Right atrium auricular region (tissue), 2 donors: ENCODE measurements at regions not wholly inside any gene's neighbourhood (a gene's known extent, or its start where the extent isn't known, plus 50 kb on each side); places are given as distances from the start of the nearest gene placed in this dataset.

Source experiments
- DNase-seq: peaks from one replicate; pipeline ENCODE4 v3.0.0-alpha.2; 2019; ENCODE audit warnings: low spot score
- H3K27ac ChIP-seq, 2 donors: fragments of 200-600 bp; sonication (generic); 1 replicate in 1 of 2; 2 replicates in 1 of 2; pipeline ENCODE4 v1.5.1; 2016 to 2019
- H3K27me3 ChIP-seq, 2 donors: fragments of 200-600 bp; sonication (generic); one replicate each; pipeline versions ENCODE4 v1.5.1 to v1.6.0; 2017 to 2019
- H3K36me3 ChIP-seq: fragments of 200-600 bp; sonication (generic); one replicate; pipeline ENCODE4 v1.5.1; 2016
- H3K4me1 ChIP-seq, 2 donors: fragments of 200-600 bp; sonication (generic); one replicate each; pipeline versions ENCODE4 v1.5.1 to v1.6.0; 2017 to 2019
- H3K4me3 ChIP-seq, 2 donors: fragments of 200-600 bp; sonication (generic); 1 replicate in 1 of 2; 2 replicates in 1 of 2; pipeline ENCODE4 v1.5.1; 2017 to 2019; ENCODE audit warnings: mild to moderate bottlenecking in 1 of 2, moderate library complexity in 1 of 2
- H3K9me3 ChIP-seq, 2 donors: fragments of 200-600 bp; sonication (generic); one replicate each; pipeline ENCODE4 v1.5.1; 2019
- TF ChIP-seq, protein P1 (sequence below), 2 donors: fragments of 200-600 bp; sonication (generic); IDR thresholded peaks; one replicate each; pipeline ENCODE4 v1.5.1; 2019; ENCODE audit warnings: antibody characterized with exemption in 2 of 2

DNA sequence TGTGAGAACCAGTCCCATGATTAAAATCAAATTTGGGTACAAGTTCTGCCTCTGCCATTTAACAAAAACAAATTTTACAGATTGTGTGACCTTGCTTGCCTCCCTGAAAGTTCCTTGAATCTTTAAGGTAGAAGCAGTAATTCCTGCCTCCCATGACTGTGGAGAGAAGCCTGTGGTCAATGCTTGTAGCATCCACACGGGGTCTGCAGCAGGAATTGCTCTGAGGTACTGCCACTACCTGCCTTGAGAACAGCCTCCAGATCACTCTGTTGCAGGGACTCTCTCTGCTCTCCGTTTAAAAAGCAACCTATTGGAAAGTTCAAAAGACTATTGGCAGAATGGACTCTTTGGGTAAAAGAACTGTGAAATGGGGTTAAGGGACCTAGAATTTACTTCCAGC lies 75.9 kb downstream of the SST start:
- no peak for DNase-seq
- Histone ChIP-seq H3K4me1 (no peaks in the 10 kb centered on the region), H3K9me3 (no peaks in the 10 kb centered on the region), H3K36me3 (no peaks in the 10 kb centered on the region), H3K27ac (no peak overlapping the region), H3K4me3 (no peak overlapping the region), H3K27me3 (no peaks in the 10 kb centered on the region)
- TF ChIP-seq, protein P1, sequence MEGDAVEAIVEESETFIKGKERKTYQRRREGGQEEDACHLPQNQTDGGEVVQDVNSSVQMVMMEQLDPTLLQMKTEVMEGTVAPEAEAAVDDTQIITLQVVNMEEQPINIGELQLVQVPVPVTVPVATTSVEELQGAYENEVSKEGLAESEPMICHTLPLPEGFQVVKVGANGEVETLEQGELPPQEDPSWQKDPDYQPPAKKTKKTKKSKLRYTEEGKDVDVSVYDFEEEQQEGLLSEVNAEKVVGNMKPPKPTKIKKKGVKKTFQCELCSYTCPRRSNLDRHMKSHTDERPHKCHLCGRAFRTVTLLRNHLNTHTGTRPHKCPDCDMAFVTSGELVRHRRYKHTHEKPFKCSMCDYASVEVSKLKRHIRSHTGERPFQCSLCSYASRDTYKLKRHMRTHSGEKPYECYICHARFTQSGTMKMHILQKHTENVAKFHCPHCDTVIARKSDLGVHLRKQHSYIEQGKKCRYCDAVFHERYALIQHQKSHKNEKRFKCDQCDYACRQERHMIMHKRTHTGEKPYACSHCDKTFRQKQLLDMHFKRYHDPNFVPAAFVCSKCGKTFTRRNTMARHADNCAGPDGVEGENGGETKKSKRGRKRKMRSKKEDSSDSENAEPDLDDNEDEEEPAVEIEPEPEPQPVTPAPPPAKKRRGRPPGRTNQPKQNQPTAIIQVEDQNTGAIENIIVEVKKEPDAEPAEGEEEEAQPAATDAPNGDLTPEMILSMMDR (IDR thresholded peaks at IDR 0.05), result no peak

DNA sequence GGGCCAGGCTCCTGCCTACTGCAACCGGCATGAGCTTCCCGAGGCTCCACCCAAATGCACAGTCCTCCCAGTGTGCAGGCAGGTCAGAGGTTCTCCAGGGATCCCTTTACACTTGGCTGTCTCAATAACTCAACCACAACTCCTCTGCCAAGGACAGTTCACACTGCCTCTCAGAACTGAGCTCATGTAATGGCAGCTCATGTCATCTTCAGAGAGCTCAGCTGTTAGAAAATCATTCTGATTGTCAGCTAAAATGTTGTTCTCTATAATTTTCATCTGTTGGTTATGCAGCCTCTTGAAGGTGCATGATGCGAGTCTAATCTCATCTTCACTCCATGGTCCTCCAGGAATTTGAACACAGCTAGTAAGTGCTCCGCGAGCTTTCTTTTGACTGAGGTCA lies 76.7 kb downstream of the SST start:
- no peaks in the 10 kb centered on the region for H3K36me3 ChIP-seq
- no peaks in the 10 kb centered on the region for H3K4me1 ChIP-seq
- H3K4me3 ChIP-seq, result no peak overlapping the region
- H3K9me3 ChIP-seq, result no peaks in the 10 kb centered on the region
- H3K27me3 ChIP-seq, result no peaks in the 10 kb centered on the region
- no peak overlapping the region for H3K27ac ChIP-seq
- TF ChIP-seq, protein P1 (IDR thresholded peaks at IDR 0.05), result no peak
- DNase-seq, result no peak

DNA sequence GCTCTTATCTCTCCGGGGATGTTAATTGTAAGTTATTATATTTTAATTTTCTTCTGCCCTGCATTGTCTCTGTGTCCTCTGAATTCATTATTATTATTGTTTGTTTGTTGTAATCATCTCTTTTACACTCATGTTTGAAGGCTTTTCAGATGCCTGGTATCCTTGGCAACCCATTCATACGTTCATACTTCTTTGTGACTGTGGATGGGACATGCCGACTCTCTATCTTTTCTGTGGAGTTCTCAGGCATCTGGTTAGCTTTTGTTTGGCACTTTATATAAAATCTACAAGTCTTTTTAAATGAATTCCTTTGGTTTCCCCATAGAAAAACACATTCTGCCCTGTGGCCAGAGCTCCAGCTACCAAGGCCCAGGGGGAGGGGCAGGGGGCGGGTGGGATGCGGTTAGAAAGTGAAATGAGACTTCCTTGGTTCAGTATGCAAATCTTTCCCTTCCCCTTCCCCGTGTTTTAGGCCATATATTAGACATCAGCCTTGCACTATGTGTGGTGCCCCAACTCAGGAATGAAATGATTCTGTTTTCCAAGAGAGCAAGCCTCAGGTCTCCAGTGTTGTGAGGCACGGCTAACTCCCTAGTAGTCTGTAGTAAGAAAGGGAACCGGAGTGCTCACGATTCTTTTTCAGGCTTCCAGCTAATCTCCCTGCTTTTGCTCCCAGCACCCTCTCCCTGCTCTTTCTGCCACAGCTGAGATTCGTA lies 79.2 kb downstream of the SST start:
- DNase-seq, result no peak
- TF ChIP-seq, protein P1 (IDR thresholded peaks at IDR 0.05), result no peak
- H3K4me1 ChIP-seq, result no peaks in the 10 kb centered on the region
- H3K36me3 ChIP-seq, result no peaks in the 10 kb centered on the region
- no peaks in the 10 kb centered on the region for H3K27me3 ChIP-seq
- H3K4me3 ChIP-seq, result no peak overlapping the region
- no peaks in the 10 kb centered on the region for H3K9me3 ChIP-seq
- H3K27ac ChIP-seq, result no peak overlapping the region

DNA sequence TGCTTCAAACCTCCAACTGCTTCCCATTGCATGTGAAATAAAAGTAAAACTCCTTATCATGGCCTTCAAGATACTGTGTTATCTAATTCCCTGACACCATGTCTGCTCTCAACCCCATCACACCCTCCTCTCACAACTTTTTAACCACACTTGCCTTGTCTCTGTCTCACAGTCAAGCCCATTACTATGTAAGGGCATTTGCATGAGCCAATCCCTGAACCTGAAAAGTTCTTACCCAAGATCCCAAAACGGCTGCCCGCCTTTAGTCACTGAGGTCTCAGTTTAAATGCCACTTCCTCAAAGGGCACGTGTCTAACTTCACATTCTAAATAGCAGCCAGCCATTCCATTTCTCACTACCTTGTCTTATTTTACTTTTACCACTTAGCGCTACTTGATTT lies 83.1 kb downstream of the SST start:
- H3K27me3 ChIP-seq, result no peaks in the 10 kb centered on the region
- H3K9me3 ChIP-seq, result no peaks in the 10 kb centered on the region
- TF ChIP-seq, protein P1 (IDR thresholded peaks at IDR 0.05), result no peak
- DNase-seq, result no peak
- no peak overlapping the region for H3K4me3 ChIP-seq
- no peak overlapping the region for H3K27ac ChIP-seq
- H3K4me1 ChIP-seq, result no peaks in the 10 kb centered on the region
- H3K36me3 ChIP-seq, result no peaks in the 10 kb centered on the region

GRCh38 chr3:187586226-187586625 lies 84.0 kb downstream of the SST start:
- Histone ChIP-seq H3K4me1 (no peaks in the 10 kb centered on the region), H3K4me3 (no peak overlapping the region), H3K36me3 (no peaks in the 10 kb centered on the region), H3K27me3 (no peaks in the 10 kb centered on the region), H3K9me3 (no peaks in the 10 kb centered on the region), H3K27ac (no peak overlapping the region)
- TF ChIP-seq, protein P1 (IDR thresholded peaks at IDR 0.05), result no peak
- DNase-seq, result no peak

DNA sequence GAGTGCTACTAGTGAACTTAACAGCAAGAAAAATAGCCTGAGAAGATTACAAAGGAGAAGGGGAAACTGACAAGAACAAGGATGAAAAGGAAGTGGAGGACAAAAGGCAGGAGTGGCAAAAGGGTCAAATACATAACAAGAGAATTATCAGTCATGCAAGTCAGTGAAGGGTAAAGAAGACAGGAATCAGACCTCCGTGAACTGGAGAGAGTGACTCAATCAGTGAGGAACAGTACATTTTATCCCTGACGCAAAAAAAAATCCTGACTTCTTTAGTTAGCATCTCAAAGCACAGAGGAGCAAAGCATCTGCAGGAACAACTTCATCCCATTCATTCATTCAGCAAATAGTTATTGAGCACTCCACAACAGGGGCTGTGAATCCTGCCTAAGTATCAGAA lies 97.8 kb downstream of the SST start:
- Histone ChIP-seq H3K27me3 (no peaks in the 10 kb centered on the region), H3K27ac (no peak overlapping the region), H3K9me3 (no peaks in the 10 kb centered on the region), H3K36me3 (no peaks in the 10 kb centered on the region), H3K4me3 (no peak overlapping the region), H3K4me1 (peaks cover 0 to 9% of the 10 kb centered on the region in 2 donors)
- TF ChIP-seq, protein P1 (IDR thresholded peaks at IDR 0.05), result no peak
- DNase-seq, result no peak
